HepG2 (cell line): ENCODE measurements at regions not wholly inside any gene's neighbourhood (a gene's known extent, or its start where the extent isn't known, plus 50 kb on each side); places are given as distances from the start of the nearest gene placed in this dataset.

ENCODE experiments used
- ATAC-seq: fragments of 200-7000 bp; cut with Tn5 transposase; 3 replicates; pipeline ENCODE4 v1.9.1; 2020; ENCODE audit warnings: mild to moderate bottlenecking, moderate library complexity
- BruUV-seq: library from RNA; stranded (reverse); fragments of 400-500 nt; replicated peaks from 2 replicates; lab custom pipeline; 2021; lab: Mats Ljungman, UMichigan
- CTCF ChIA-PET: fragments of 300-600 bp; formaldehyde crosslinking; extraction: SDS; loops from one replicate; lab custom pipeline; 2021; ENCODE audit warnings: low total read pairs, inconsistent platforms, low intra/inter-chr PET ratio; lab: Yijun Ruan, JAX
- POLR2A ChIA-PET: fragments of 350-600 bp; sonication (Branson Sonifier 250); formaldehyde crosslinking; loops from one replicate; lab custom pipeline; 2020; ENCODE audit warnings: antibody characterized with exemption, inconsistent platforms; lab: Yijun Ruan, JAX
- DNase-seq: peaks from one replicate; pipeline ENCODE4 v3.0.0-alpha.2; 2015; ENCODE audit warnings: low spot score
- FAIRE-seq: peaks from 3 replicates; lab custom pipeline; 2011; peaks lifted over from hg19 to GRCh38; lab: Jason Lieb, UNC
- H2AFZ ChIP-seq: one replicate; pipeline ENCODE4 v1.6.1; 2011; ENCODE audit warnings: low read length, inconsistent platforms
- H3K27ac ChIP-seq: fragments of 300-600 bp; 3 replicates; pipeline ENCODE4 v1.8.0; 2011; ENCODE audit warnings: mixed run types, mild to moderate bottlenecking, mixed read lengths, low read length, inconsistent platforms; ENCODE audit not compliant: insufficient read depth; ENCODE audit errors: extremely low read length
- H3K27me3 ChIP-seq, 2 experiments: fragments of 200-600 bp in 1 of 2; 2 replicates in 1 of 2; 3 replicates in 1 of 2; pipeline versions ENCODE4 v1.6.0 to v1.8.0; 2011; ENCODE audit warnings: low read length in 2 of 2, mild to moderate bottlenecking in 2 of 2, moderate library complexity in 2 of 2, inconsistent platforms in 1 of 2; ENCODE audit not compliant: insufficient read depth in 2 of 2, control insufficient read depth in 1 of 2
- H3K36me3 ChIP-seq, 2 experiments: fragments of 200-600 bp in 1 of 2; replicated peaks in 1 of 2; 2 replicates in 1 of 2; 3 replicates in 1 of 2; pipeline versions ENCODE4 v1.5.1 to v1.8.0; 2011; ENCODE audit warnings: low read length in 2 of 2, inconsistent platforms in 1 of 2; ENCODE audit not compliant: insufficient read depth in 2 of 2, control insufficient read depth in 1 of 2
- H3K4me1 ChIP-seq: 2 replicates; pipeline ENCODE4 v1.5.1; 2012; ENCODE audit warnings: low read length, inconsistent platforms; ENCODE audit not compliant: insufficient read depth
- H3K4me2 ChIP-seq: 2 replicates; pipeline ENCODE4 v1.6.0; 2011; ENCODE audit warnings: low read depth, low read length, inconsistent platforms
- H3K4me3 ChIP-seq, 3 experiments: fragments of 200-600 bp in 1 of 3; sonication (generic), shearing (Covaris generic) in 1 of 3; replicated peaks in 1 of 3; 2 replicates each; pipeline ENCODE4 v1.5.1; 2011 to 2016; ENCODE audit warnings: low read length in 3 of 3, inconsistent platforms in 2 of 3, low read depth in 2 of 3, mild to moderate bottlenecking in 2 of 3, control low read depth in 1 of 3, mixed read lengths in 1 of 3; ENCODE audit not compliant: insufficient read depth in 1 of 3
- H3K79me2 ChIP-seq: one replicate; pipeline ENCODE4 v1.6.1; 2011; ENCODE audit warnings: low read length, inconsistent platforms; ENCODE audit not compliant: insufficient read depth
- H3K9ac ChIP-seq: 2 replicates; pipeline ENCODE4 v1.6.0; 2011; ENCODE audit warnings: mild to moderate bottlenecking, low read depth, low read length, inconsistent platforms; ENCODE audit not compliant: insufficient read depth
- H3K9me3 ChIP-seq: 2 replicates; pipeline ENCODE4 v1.5.1; 2012; ENCODE audit warnings: mild to moderate bottlenecking, low read length
- H4K20me1 ChIP-seq: 2 replicates; pipeline ENCODE4 v1.6.0; 2011; ENCODE audit warnings: inconsistent platforms, mild to moderate bottlenecking, low read length, moderate library complexity; ENCODE audit not compliant: insufficient read depth
- E2F1 ChIP-seq: sonication (generic); formaldehyde crosslinking; IDR thresholded peaks from 2 replicates; pipeline ENCODE4 v1.5.0; 2020; ENCODE audit warnings: missing genetic modification reagents
- EP300 ChIP-seq, 3 experiments: sonication (generic) in 1 of 3; formaldehyde crosslinking in 1 of 3; IDR thresholded peaks; 2 replicates each; pipeline versions ENCODE4 v1.5.1 to v1.6.1; 2011 to 2020; ENCODE audit warnings: low read depth in 2 of 3, low read length in 2 of 3, borderline replicate concordance in 1 of 3, improper control_type of control experiment in 1 of 3, mild to moderate bottlenecking in 1 of 3, missing genetic modification reagents in 1 of 3, moderate library complexity in 1 of 3
- GABPA ChIP-seq, 2 experiments: IDR thresholded peaks; 2 replicates each; pipeline ENCODE4 v1.6.1; 2011 to 2016; ENCODE audit warnings: low read depth in 2 of 2, low read length in 1 of 2, missing biosample characterization in 1 of 2, missing genetic modification characterization in 1 of 2
- GATA4 ChIP-seq: sonication (generic); IDR thresholded peaks from 2 replicates; pipeline ENCODE4 v1.6.1; 2016; ENCODE audit warnings: antibody characterized with exemption, low read depth, borderline replicate concordance
- IRF9 ChIP-seq: sonication (generic); formaldehyde crosslinking; IDR thresholded peaks from 2 replicates; pipeline ENCODE4 v1.8.0; 2022; ENCODE audit warnings: missing genetic modification reagents, mild to moderate bottlenecking, borderline replicate concordance
- MXD1 ChIP-seq: sonication (generic); formaldehyde crosslinking; IDR thresholded peaks from 2 replicates; pipeline ENCODE4 v1.4.0; 2020; ENCODE audit warnings: mild to moderate bottlenecking, missing genetic modification reagents
- NCOA5 ChIP-seq: sonication (generic); formaldehyde crosslinking; IDR thresholded peaks from 2 replicates; pipeline ENCODE4 v1.4.0; 2020; ENCODE audit warnings: missing genetic modification reagents
- PHF21A ChIP-seq: sonication (generic); formaldehyde crosslinking; IDR thresholded peaks from 2 replicates; pipeline ENCODE4 v1.5.0; 2020; ENCODE audit warnings: mild to moderate bottlenecking, missing genetic modification reagents
- PITX1 ChIP-seq: sonication (generic); formaldehyde crosslinking; IDR thresholded peaks from 2 replicates; pipeline ENCODE4 v1.5.1; 2020; ENCODE audit warnings: mild to moderate bottlenecking, missing genetic modification reagents
- ZBTB40 ChIP-seq, 2 experiments: fragments of 450-650 bp in 1 of 2; sonication (generic) in 1 of 2; formaldehyde crosslinking in 1 of 2; IDR thresholded peaks; 2 replicates each; pipeline versions ENCODE4 v1.6.1 to v1.8.0; 2016 to 2022; ENCODE audit warnings: antibody characterized with exemption in 1 of 2, mild to moderate bottlenecking in 1 of 2, missing genetic modification reagents in 1 of 2
- ZNF615 ChIP-seq: sonication (generic); formaldehyde crosslinking; IDR thresholded peaks from 2 replicates; pipeline ENCODE4 v1.5.0; 2020; ENCODE audit warnings: mild to moderate bottlenecking, missing genetic modification reagents, borderline replicate concordance
- WGBS: methylation state at CpG from one replicate; pipeline ENCODE4 v1.1.6; 2017; ENCODE audit warnings: low lambda C conversion rate; 5-methylcytosine and 5-hydroxymethylcytosine counted together
- in situ Hi-C: cut with HindIII; loops from 2 replicates; pipeline ENCODE4 v1.10.0; 2017; ENCODE audit warnings: low pct_unique_long_range_greater_than_20kb; ENCODE audit not compliant: extremely low pct_ligation_motif_present
- intact Hi-C: fragments of 100-400 bp; cut with micrococcal nuclease; formaldehyde crosslinking; loops from one replicate; pipeline ENCODE4 v1.10.0; 2022; ENCODE audit not compliant: unreplicated experiment

- H3K27me3 ChIP-seq, result no peaks in the 10 kb centered on the region
- H3K4me3 ChIP-seq, result no peak overlapping the region
- DNase-seq (no peak), FAIRE-seq (no peak), ATAC-seq (no peak)
- H3K79me2 ChIP-seq, result no peaks in the 10 kb centered on the region
- no TSS peak for BruUV-seq
- H2AFZ ChIP-seq, result no peak overlapping the region
- in situ Hi-C loops (no loop called here), intact Hi-C loops (no loop called here)
- H3K4me1 ChIP-seq, result no peaks in the 10 kb centered on the region
- H3K9me3 ChIP-seq, result no peaks in the 10 kb centered on the region
- no peaks in the 10 kb centered on the region for H3K36me3 ChIP-seq
- WGBS, result 24% methylated on average over 2 of the region's 2 CpGs
- H3K9ac ChIP-seq, result no peak overlapping the region
- no peaks in the 10 kb centered on the region for H4K20me1 ChIP-seq
- CTCF ChIA-PET, result no interaction called here
- no peak overlapping the region for H3K4me2 ChIP-seq
- POLR2A ChIA-PET, result no interaction called here
- no peak overlapping the region for H3K27ac ChIP-seq
- TF ChIP-seq IRF9 (CRISPR knock-in tag) (no peak), ZNF615 (CRISPR knock-in tag) (no peak), MXD1 (no peak), E2F1 (no peak), GATA4 (no peak), GABPA (IDR thresholded peaks at IDR 0.05; ENCODE audit: low read depth, low read length) (no peak), GABPA (CRISPR knock-in tag; IDR thresholded peaks at IDR 0.05; ENCODE audit: low read depth) (no peak), NCOA5 (CRISPR knock-in tag) (no peak), EP300 (IDR thresholded peaks at IDR 0.05; ENCODE audit: low read depth in 2 of 2, low read length in 2 of 2) (no peak), EP300 (CRISPR knock-in tag; IDR thresholded peaks at IDR 0.05; ENCODE audit: borderline replicate concordance) (no peak), ZBTB40 (IDR thresholded peaks at IDR 0.05) (no peak), ZBTB40 (CRISPR knock-in tag; IDR thresholded peaks at IDR 0.05) (no peak), PHF21A (no peak), PITX1 (CRISPR knock-in tag) (no peak)
Measured at GRCh38 chr5:58143727-58144126, 316.2 kb downstream of the PLK2 start.
